Stimulated activated CD4-positive, alpha-beta T cell treated with anti-CD3 and anti-CD28 coated beads, Interleukin-4, amount 100 ng/mL, for 1 hour (primary cell): ENCODE measurements at regions not wholly inside any gene's neighbourhood (a gene's known extent, or its start where the extent isn't known, plus 50 kb on each side); places are given as distances from the start of the nearest gene placed in this dataset.
"Not testable (repeated sequence)": the region's sequence is repeated elsewhere in the genome, so short reads cannot be mapped to it uniquely, and the experiment has no call there.

Experiments used
- DNase-seq: peaks from one replicate; pipeline ENCODE4 v3.0.0-alpha.2; 2020

GRCh38 chr2:239818086-239818485 is 207.1 kb downstream of the NDUFA10 start:
- no peak for DNase-seq

- not testable (repeated sequence) for DNase-seq
These were observed 207.6 kb downstream of the NDUFA10 start for GRCh38 chr2:239817468-239818031.

- DNase-seq, result no peak
These were observed 208.3 kb downstream of the NDUFA10 start for GRCh38 chr2:239816576-239817467.

GRCh38 chr2:239815671-239816070 is 209.5 kb downstream of the NDUFA10 start:
- no peak for DNase-seq

- DNase-seq, result no peak
These were observed 210.1 kb downstream of the NDUFA10 start for GRCh38 chr2:239814861-239815601.

GRCh38 chr2:239814116-239814860 is 210.9 kb downstream of the NDUFA10 start:
- DNase-seq, result no peak

GRCh38 chr2:239813261-239814115 is 211.7 kb downstream of the NDUFA10 start:
- DNase-seq, result no peak

GRCh38 chr2:239811806-239812560 is 213.2 kb downstream of the NDUFA10 start:
- DNase-seq, result no peak

- DNase-seq, result no peak
These were observed 213.9 kb downstream of the NDUFA10 start for GRCh38 chr2:239811111-239811781.

GRCh38 chr2:239809391-239809790 is 215.8 kb downstream of the NDUFA10 start:
- no peak for DNase-seq

- DNase-seq, result no peak
These were observed 217.6 kb downstream of the NDUFA10 start for GRCh38 chr2:239807568-239807967.

GRCh38 chr2:239806758-239807434 is 218.2 kb downstream of the NDUFA10 start:
- no peak for DNase-seq

GRCh38 chr2:239806276-239806675 is 218.9 kb downstream of the NDUFA10 start:
- DNase-seq, result no peak

- DNase-seq, result no peak
These were observed 219.7 kb downstream of the NDUFA10 start for GRCh38 chr2:239805414-239805813.

GRCh38 chr2:239805043-239805329 is 220.2 kb downstream of the NDUFA10 start:
- DNase-seq, result no peak

GRCh38 chr2:239804161-239805042 is 220.7 kb downstream of the NDUFA10 start:
- no peak for DNase-seq

GRCh38 chr2:239803766-239804115 is 221.4 kb downstream of the NDUFA10 start:
- no peak for DNase-seq

- no peak for DNase-seq
These were observed 221.9 kb downstream of the NDUFA10 start for GRCh38 chr2:239803102-239803765.

GRCh38 chr2:239802185-239802649 is 222.9 kb downstream of the NDUFA10 start:
- DNase-seq, result no peak
